ENCODE measurements at regions not wholly inside any gene's neighbourhood (a gene's known extent, or its start where the extent isn't known, plus 50 kb on each side); places are given as distances from the start of the nearest gene placed in this dataset.

DNA sequence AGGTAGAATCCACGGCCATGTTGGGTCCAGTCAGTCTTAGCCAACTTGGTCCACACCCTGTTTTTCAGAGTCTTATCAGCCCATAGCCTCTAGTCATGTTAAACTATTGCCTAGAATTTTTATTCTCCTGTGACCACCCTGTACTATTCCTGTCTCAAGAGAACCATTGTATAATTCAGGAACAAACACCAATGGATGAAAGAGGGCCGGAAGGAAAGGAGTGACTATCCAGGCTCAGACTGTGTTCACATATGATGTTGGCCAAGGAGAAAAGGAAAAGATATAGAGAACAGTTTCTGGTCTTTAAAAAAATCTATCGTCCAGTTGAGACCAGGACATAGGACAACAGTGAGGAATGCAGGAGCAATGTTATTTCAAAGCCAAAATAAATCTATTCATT, 82.9 kb upstream of the SETBP1 start:
- H3K27me3 Mint-ChIP-seq: peaks cover 0 to 8% (median 5%) of the 10 kb centered on the region in 5 donors
- H3K27ac Mint-ChIP-seq: no peak overlapping the region
- H3K9me3 Mint-ChIP-seq: peaks cover 0 to 1% (median 0%) of the 10 kb centered on the region in 9 donors
- POLR2A ChIA-PET: no interaction called here
- DNase-seq (no peak), ATAC-seq (no peak)
- no peak overlapping the region for H3K4me3 Mint-ChIP-seq
- peaks cover 0 to 10% (median 0%) of the 10 kb centered on the region in 4 donors for H3K4me1 Mint-ChIP-seq
- H3K36me3 Mint-ChIP-seq: no peaks in the 10 kb centered on the region

DNA sequence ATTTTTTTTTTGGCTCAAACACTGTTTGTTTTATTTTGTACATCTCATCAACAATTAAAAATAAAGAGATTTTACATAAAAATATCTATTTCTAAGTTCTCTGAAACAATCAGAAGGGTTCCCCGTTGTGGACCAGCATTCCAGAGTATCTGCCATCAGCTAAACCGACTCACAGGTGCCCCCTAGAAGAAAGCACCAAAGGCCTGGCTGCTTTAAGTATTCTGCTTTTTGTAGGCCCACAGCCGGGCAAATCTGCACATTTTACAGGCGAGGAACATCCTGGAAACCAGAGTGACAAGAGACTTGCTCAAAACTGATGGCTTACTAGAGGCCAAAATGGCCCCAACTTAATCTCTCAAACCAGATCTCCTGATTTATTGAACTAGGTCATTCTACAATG, 82.2 kb upstream of the SETBP1 start:
- POLR2A ChIA-PET: no interaction called here
- ATAC-seq (no peak), DNase-seq (no peak)
- Mint-ChIP-seq H3K4me1 (peaks cover 0 to 11% (median 0%) of the 10 kb centered on the region in 4 donors), H3K36me3 (no peaks in the 10 kb centered on the region), H3K27ac (no peak overlapping the region), H3K27me3 (peaks cover 0 to 8% (median 5%) of the 10 kb centered on the region in 5 donors), H3K4me3 (no peak overlapping the region), H3K9me3 (peaks cover 0 to 1% (median 0%) of the 10 kb centered on the region in 9 donors)

DNA sequence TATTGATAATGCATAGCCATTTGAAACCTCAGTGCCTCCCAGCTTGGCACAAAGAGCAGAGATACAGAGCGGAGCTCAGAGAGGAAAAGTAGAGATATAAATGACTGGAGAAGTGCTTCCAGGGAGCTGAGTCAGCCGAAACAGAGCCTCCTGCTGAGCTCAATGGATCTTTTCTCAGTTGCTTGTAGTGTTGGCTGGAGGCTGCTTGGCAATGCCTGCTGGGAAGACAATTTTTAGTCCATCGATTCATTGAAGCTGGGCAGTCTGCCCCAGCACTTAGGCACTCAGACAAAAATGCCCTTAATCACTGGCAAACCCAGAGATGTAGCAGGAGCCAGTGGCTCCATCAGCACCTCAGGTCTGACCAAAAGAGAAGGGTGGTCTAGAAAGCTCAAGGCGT, 81.3 kb upstream of the SETBP1 start:
- H3K36me3 Mint-ChIP-seq: no peaks in the 10 kb centered on the region
- POLR2A ChIA-PET: no interaction called here
- H3K9me3 Mint-ChIP-seq: peaks cover 0 to 3% (median 0%) of the 10 kb centered on the region in 9 donors
- peaks cover 0 to 8% (median 5%) of the 10 kb centered on the region in 5 donors for H3K27me3 Mint-ChIP-seq
- DNase-seq: no peak
- ATAC-seq: no peak
- H3K4me3 Mint-ChIP-seq: no peak overlapping the region
- no peak overlapping the region for H3K27ac Mint-ChIP-seq
- H3K4me1 Mint-ChIP-seq: peaks cover 0 to 11% (median 0%) of the 10 kb centered on the region in 4 donors

DNA sequence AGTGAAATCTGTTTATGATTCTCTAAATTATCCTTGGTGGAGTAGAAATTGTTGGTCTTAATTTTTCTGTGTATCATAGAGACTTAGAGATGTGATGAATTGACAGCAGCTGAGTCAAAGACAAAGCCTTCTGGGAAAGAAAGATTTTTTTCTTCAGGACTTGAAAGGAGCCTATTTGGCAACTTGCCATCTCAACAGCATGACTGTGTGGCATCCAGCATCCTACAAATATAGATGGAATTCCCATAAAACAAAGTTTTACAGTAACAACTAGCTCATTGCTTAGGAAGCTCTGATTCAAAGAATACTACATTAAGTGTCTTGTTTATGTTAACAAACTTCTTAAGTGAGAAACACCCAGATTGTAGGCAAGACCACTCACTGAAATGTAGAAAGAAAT, 79.2 kb upstream of the SETBP1 start:
- no peak overlapping the region for H3K4me3 Mint-ChIP-seq
- peaks cover 0 to 4% (median 0%) of the 10 kb centered on the region in 9 donors for H3K9me3 Mint-ChIP-seq
- no peak for ATAC-seq
- no peaks in the 10 kb centered on the region for H3K36me3 Mint-ChIP-seq
- H3K4me1 Mint-ChIP-seq: peaks cover 0 to 11% (median 0%) of the 10 kb centered on the region in 4 donors
- POLR2A ChIA-PET: no interaction called here
- no peak overlapping the region for H3K27ac Mint-ChIP-seq
- peaks cover 0 to 8% (median 5%) of the 10 kb centered on the region in 5 donors for H3K27me3 Mint-ChIP-seq
- no peak for DNase-seq

DNA sequence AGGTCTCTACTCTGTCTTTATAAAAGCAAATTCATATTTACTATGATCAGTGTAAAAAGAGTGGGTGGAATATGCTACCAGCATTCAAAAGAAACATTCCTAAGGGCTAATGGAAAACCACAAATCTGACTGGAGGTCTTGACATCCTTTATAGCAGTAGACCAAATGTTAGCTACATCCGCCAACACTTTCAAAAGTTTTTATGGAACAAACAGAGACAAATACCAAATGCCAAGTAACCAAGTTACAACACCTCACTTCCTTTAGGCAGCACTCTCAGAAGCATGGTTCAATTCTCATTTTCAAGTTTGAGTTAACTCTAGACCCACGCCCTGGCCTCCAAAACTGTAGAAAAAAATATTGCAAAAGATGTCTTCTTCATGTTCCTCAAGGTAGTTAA, 78.3 kb upstream of the SETBP1 start:
- Mint-ChIP-seq H3K36me3 (no peaks in the 10 kb centered on the region), H3K27ac (no peak overlapping the region), H3K4me1 (peaks cover 0 to 4% (median 0%) of the 10 kb centered on the region in 4 donors), H3K4me3 (no peak overlapping the region), H3K27me3 (peaks cover 0 to 5% (median 3%) of the 10 kb centered on the region in 5 donors), H3K9me3 (peaks cover 0 to 4% (median 0%) of the 10 kb centered on the region in 9 donors)
- POLR2A ChIA-PET: no interaction called here
- ATAC-seq (no peak), DNase-seq (no peak)

DNA sequence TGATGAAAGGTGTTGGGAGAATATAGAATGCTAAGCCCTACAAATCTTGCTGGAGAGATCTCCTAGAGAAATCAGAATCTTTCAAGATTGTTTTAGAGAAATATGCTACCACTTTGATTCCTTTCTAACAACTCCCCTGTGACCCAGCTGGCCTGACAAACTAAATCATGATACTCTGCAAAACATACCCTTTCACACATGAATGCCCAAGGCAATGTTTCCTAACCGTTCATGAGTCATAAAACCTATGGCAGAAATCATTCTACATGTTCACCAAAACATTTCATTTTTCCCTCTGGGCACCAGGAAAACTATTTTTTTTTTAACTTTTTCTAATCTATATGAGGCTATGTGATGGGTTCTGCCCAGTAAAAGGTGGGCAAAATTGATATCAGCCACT, 77.8 kb upstream of the SETBP1 start:
- H3K36me3 Mint-ChIP-seq: no peaks in the 10 kb centered on the region
- H3K9me3 Mint-ChIP-seq: peaks cover 0 to 4% (median 0%) of the 10 kb centered on the region in 9 donors
- ATAC-seq (no peak), DNase-seq (no peak)
- H3K4me1 Mint-ChIP-seq: peaks cover 0 to 4% (median 0%) of the 10 kb centered on the region in 4 donors
- no peak overlapping the region for H3K4me3 Mint-ChIP-seq
- peaks cover 0 to 5% (median 3%) of the 10 kb centered on the region in 5 donors for H3K27me3 Mint-ChIP-seq
- POLR2A ChIA-PET: no interaction called here
- H3K27ac Mint-ChIP-seq: peak overlapping the region in 1 of 10 donors; percentile 4

DNA sequence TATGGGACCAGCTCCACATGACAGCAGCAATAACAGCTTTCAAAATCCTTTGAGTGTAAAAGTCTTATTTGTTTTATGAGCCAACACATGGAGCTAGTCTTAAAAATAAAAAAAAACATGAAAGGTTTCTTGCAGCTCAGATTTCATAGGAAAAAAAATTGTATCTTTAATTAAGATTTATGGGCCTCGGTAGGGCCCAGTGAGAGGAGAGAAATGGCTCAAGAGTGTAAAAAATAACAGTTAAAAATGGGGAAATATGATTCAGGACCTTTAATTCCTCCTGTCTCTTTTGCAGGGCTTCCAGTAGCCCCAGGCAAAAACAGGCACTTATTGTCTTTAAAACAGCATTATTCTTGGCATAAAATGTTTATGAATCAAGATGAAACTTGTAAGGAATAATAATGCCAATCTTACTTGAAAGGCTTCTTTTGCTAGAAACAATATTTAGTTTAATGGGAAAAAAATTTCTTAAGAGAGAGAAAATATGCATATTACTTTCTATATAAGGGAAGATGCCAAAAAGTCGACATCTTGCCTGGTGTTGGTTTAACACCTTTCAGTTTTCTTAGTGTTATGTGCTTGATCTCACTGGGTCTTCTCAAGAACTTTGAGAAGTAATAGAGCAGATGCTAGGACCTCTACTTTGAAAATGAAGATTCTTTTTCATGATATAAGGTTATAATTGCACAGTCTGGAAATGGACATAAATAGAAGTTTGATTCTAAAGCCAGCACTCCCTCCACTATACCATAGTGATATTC, 71.3 kb upstream of the SETBP1 start:
- Mint-ChIP-seq H3K9me3 (peaks cover 0 to 2% (median 0%) of the 10 kb centered on the region in 9 donors), H3K27me3 (peaks cover 0 to 3% (median 0%) of the 10 kb centered on the region in 5 donors), H3K4me3 (no peak overlapping the region), H3K4me1 (peaks cover 0 to 2% (median 0%) of the 10 kb centered on the region in 4 donors), H3K27ac (no peak overlapping the region), H3K36me3 (no peaks in the 10 kb centered on the region)
- POLR2A ChIA-PET: no interaction called here
- ATAC-seq (no peak), DNase-seq (no peak)

DNA sequence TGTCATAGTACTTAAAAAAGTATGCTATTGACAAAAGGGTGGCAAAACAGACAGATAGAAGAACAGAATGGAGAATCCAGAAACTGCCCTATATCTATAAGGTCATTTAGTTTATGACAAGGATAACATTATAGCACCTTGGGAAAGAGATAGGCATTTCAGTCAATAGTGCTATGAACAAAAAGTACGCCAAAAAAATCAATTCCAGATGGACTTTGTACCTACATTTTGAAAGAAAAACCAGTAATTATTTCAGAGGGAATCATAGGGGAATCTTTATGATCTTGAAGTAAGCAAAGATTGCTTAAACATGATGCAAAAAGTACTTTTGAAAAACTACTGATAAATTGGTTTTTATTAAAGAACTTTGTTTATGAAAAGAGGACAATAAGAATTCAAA, 59.9 kb upstream of the SETBP1 start:
- no peak for ATAC-seq
- POLR2A ChIA-PET: no interaction called here
- Mint-ChIP-seq H3K27me3 (peaks cover 0 to 7% (median 1%) of the 10 kb centered on the region in 5 donors), H3K27ac (no peak overlapping the region), H3K4me3 (no peak overlapping the region), H3K36me3 (peaks cover 0 to 14% (median 0%) of the 10 kb centered on the region in 3 donors), H3K9me3 (peaks cover 0 to 23% (median 6%) of the 10 kb centered on the region in 9 donors), H3K4me1 (no peaks in the 10 kb centered on the region)
- no peak for DNase-seq

DNA sequence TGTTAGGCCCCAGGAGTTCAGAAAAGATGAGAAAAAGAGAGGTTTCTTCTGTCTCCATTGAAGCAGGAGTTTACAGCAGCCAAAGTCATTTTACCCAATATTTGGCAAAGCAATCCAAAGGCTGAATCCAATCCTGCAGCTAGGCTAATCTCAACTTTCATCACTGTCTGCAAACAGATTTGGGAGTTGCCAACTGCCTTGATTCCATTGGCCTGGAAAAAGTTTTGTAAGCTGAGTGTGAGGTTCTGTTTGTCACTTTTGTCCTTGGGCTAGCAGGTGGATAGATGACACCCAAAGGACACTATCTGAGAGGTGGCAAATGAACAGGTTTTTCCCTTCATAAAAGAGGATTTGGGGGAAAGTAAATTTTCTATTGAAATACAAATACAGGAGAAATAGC, 56.6 kb upstream of the SETBP1 start:
- H3K36me3 Mint-ChIP-seq: no peaks in the 10 kb centered on the region
- POLR2A ChIA-PET: no interaction called here
- ATAC-seq: no peak
- no peak overlapping the region for H3K4me3 Mint-ChIP-seq
- no peaks in the 10 kb centered on the region for H3K4me1 Mint-ChIP-seq
- DNase-seq: no peak
- peaks cover 0 to 3% (median 0%) of the 10 kb centered on the region in 9 donors for H3K9me3 Mint-ChIP-seq
- H3K27ac Mint-ChIP-seq: no peak overlapping the region
- H3K27me3 Mint-ChIP-seq: peaks cover 0 to 4% (median 0%) of the 10 kb centered on the region in 5 donors

DNA sequence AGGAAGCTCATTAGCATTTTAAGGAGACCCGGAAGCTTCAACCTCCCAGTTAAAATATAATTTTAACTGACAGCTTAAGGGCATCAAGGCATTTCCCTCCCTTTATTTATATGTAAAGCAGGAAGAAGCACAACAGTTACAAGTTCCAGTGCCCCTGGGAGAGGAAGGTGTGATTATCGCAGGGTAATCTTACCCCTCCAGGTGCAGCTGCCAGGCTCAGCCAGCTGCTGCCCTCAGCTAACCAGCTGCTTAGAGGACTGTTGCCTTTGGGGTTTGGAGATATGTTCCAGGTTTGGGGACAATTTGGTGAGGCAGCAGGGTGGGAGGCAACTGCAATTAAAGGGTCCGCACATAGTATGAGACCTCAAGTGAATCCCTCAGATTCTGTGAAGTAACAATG, 55.3 kb upstream of the SETBP1 start:
- POLR2A ChIA-PET: no interaction called here
- peak overlapping the region in 1 of 10 donors; percentile 26 for H3K27ac Mint-ChIP-seq
- no peaks in the 10 kb centered on the region for H3K36me3 Mint-ChIP-seq
- no peak for DNase-seq
- ATAC-seq: no peak
- no peaks in the 10 kb centered on the region for H3K4me1 Mint-ChIP-seq
- peaks cover 0 to 4% (median 0%) of the 10 kb centered on the region in 5 donors for H3K27me3 Mint-ChIP-seq
- H3K9me3 Mint-ChIP-seq: no peaks in the 10 kb centered on the region
- H3K4me3 Mint-ChIP-seq: no peak overlapping the region

DNA sequence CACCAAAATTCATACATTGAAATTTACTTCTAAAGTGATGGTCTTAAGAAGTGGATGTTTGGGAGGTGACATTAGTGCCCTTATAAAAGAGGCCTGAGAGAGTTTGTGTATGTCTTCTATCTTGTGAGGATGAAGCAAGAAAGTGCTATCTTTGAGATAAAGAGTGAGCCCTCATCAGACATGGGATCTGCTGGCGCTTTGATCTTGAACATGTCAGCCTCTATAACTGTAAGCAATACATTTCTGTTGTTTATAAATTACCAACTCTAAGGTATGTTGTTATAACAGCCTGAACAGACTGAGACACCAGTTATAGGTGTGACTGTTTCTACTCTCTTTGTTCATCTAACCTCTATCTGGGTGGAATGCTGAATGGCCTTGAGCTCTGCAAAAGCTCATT, 54.5 kb upstream of the SETBP1 start:
- H3K27me3 Mint-ChIP-seq: peaks cover 0 to 4% (median 0%) of the 10 kb centered on the region in 5 donors
- no peaks in the 10 kb centered on the region for H3K4me1 Mint-ChIP-seq
- POLR2A ChIA-PET: no interaction called here
- H3K4me3 Mint-ChIP-seq: no peak overlapping the region
- H3K36me3 Mint-ChIP-seq: no peaks in the 10 kb centered on the region
- no peaks in the 10 kb centered on the region for H3K9me3 Mint-ChIP-seq
- ATAC-seq (no peak), DNase-seq (no peak)
- no peak overlapping the region for H3K27ac Mint-ChIP-seq

DNA sequence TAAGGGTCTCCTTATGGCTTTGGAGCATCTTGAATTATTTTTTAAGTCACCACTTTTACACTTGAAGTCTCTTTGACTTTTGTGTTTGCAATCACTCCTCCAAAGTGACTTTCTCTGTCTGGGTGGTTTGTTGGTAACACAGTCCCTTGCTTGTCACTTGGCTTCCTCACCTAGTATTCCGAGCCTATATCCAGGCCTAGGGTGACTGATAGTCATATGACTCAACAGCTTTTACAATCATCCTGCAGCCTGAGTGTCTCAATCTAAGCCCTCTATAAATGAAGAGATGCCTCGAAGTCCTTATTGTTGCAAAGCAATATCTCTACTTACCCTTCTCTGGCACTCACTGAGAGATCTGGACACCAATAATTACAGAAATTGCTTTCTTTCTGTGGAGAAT, 53.9 kb upstream of the SETBP1 start:
- no peak overlapping the region for H3K4me3 Mint-ChIP-seq
- H3K9me3 Mint-ChIP-seq: peaks cover 0 to 2% (median 0%) of the 10 kb centered on the region in 9 donors
- DNase-seq: no peak
- ATAC-seq: no peak
- no peaks in the 10 kb centered on the region for H3K4me1 Mint-ChIP-seq
- POLR2A ChIA-PET: no interaction called here
- peaks cover 0 to 4% (median 0%) of the 10 kb centered on the region in 5 donors for H3K27me3 Mint-ChIP-seq
- H3K36me3 Mint-ChIP-seq: no peaks in the 10 kb centered on the region
- H3K27ac Mint-ChIP-seq: no peak overlapping the region

DNA sequence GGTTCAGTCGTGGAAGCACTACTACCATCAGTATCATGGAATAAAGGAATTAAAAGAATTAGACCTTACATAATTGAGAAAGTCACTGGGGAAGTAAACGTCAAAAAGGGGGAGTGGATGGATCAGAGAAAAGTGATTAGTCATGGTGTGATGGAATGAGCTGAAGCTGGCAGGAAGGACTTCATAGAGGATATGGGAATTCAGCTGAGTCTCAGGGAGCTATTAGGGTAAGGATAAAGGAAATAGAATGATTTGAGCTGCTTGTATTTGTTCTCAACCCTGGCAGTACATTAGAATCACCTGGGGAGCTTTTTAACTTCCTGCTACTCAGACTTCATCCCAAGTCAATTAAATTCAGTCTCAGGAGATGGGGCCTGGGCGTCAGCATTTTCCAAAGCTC, 53.4 kb upstream of the SETBP1 start:
- H3K4me3 Mint-ChIP-seq: no peak overlapping the region
- H3K4me1 Mint-ChIP-seq: no peaks in the 10 kb centered on the region
- H3K27ac Mint-ChIP-seq: no peak overlapping the region
- no peaks in the 10 kb centered on the region for H3K36me3 Mint-ChIP-seq
- ATAC-seq (no peak), DNase-seq (no peak)
- peaks cover 0 to 5% (median 0%) of the 10 kb centered on the region in 9 donors for H3K9me3 Mint-ChIP-seq
- POLR2A ChIA-PET: no interaction called here
- peaks cover 0 to 4% (median 0%) of the 10 kb centered on the region in 5 donors for H3K27me3 Mint-ChIP-seq

DNA sequence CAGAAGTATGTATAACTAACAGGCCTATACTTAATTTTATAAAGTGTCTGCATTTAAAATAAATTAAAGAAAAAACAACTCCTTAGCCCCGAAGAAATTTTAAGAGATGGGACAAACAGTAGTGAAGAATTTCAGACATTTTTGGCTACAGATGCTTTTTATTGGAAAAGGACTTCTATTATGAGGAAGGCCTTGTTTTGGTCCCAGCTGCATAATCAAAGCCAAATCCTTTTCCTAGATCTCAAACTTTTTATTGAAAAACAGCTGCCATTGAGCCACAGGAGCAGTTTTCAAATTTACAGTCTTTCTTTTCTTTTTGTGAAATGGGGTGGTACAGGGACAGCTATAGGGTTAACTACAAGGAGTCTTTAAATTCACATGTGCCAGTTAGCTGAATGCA, 51.3 kb upstream of the SETBP1 start:
- DNase-seq: no peak
- Mint-ChIP-seq H3K4me3 (no peak overlapping the region), H3K36me3 (no peaks in the 10 kb centered on the region), H3K9me3 (peaks cover 0 to 5% (median 0%) of the 10 kb centered on the region in 9 donors), H3K27me3 (peaks cover 0 to 4% (median 0%) of the 10 kb centered on the region in 5 donors), H3K27ac (no peak overlapping the region), H3K4me1 (no peaks in the 10 kb centered on the region)
- ATAC-seq: no peak
- POLR2A ChIA-PET: no interaction called here
